Renal pelvis (tissue), 1 donor: ENCODE measurements at regions not wholly inside any gene's neighbourhood (a gene's known extent, or its start where the extent isn't known, plus 50 kb on each side); places are given as distances from the start of the nearest gene placed in this dataset.
"Not testable (repeated sequence)": the region's sequence is repeated elsewhere in the genome, so short reads cannot be mapped to it uniquely, and the experiment has no call there.

Experiments used
- DNase-seq: peaks from one replicate; pipeline ENCODE4 v3.0.0-alpha.2; 2013

DNA sequence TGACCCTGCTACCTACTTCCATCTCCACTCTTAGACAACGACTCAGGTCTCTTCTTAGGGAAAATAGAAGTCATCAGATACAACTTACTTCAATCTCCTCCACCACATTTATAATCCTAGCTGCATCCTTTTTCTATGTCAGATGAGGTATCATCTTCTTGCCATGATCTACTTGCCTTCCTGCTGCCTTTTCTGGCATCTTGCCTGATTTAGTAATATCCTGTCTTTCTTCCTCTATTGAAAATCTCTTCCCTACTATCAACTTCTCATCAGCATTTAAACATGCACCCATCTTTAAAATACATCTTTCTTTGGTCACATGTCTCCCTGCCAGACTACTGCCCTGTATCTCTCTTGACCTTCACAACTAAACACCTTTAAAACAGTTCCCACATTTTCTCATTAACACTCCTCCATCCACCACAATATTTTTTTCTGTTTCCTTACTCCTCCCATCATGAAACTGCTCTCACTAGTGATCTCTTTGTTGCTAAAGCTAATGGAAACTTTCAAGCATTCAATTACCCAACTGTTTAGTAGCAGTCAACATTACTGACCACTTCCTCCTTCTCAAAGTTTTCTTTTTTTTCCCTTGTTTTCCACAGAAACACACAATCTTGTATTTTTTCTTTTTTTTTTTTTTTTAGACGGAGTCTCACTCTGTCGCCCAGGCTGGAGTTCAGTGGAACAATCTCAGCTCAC lies 100.8 kb upstream of the CXorf66 start:
- DNase-seq: no peak

- no peak for DNase-seq
Observed at GRCh38 chrX:140064993-140065392, 99.7 kb upstream of the CXorf66 start.

DNA sequence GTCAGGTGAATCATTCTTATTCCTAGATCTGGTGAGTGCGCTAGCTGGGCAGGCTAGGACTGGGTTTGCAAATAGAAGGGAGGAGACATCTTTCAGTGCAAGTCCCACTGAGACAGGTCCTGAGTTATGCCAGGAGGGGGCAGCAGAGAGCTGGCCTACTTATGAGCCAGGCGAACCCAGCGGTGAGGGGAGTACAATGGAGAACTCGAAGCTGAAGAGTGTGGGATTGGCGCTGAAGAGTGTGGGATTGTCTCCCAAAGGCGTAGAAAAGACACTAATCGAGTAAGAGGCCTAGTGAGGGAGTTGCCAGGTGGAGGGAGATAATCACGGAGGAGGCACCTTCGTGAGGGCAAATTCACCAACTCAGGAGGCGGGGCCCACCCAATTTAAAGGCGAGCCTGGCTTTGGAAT lies 91.7 kb upstream of the CXorf66 start:
- DNase-seq: peak; percentile 59

DNA sequence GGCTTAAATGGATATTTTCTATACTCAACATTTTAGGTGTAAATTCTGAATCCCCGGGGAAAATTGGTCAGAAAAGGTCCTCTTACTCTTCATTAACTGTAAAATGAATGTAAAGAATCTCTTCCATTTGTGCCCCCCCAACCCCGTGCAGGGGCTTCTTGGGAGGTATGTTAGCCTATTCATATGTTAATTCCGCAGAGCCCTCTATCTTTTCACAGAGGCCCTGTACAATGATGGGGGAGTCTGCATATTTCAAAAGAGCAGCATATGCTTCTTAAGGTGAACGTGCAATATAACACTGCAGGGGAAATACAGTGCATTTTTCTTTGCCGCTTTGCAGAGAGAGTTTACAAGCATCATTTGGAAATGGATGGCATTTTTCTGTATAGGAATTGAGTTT lies 88.5 kb upstream of the CXorf66 start:
- DNase-seq: no peak

GRCh38 chrX:140050906-140051305 lies 85.6 kb upstream of the CXorf66 start:
- DNase-seq: no peak

GRCh38 chrX:140040386-140040785 lies 75.1 kb upstream of the CXorf66 start:
- DNase-seq: no peak

DNA sequence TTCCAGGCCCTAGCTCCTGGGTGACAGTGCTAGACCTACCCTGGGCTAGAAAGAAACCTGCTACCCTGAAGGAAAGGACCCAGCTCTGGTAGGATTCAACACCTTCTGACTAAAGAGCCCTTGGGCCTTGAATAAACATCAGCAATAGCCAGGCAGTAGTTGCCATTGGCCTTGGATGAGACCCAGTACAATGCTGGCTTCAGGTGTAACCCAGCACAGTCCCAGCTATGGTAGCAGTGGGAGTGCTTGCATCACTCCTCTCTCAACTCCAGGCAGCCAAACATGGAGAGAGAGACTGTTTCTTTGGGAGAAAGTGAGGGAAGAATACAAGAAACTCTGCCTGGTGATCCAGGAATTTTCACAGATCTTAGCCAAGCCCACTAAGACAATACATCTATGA lies 73.5 kb upstream of the CXorf66 start:
- no peak for DNase-seq

DNA sequence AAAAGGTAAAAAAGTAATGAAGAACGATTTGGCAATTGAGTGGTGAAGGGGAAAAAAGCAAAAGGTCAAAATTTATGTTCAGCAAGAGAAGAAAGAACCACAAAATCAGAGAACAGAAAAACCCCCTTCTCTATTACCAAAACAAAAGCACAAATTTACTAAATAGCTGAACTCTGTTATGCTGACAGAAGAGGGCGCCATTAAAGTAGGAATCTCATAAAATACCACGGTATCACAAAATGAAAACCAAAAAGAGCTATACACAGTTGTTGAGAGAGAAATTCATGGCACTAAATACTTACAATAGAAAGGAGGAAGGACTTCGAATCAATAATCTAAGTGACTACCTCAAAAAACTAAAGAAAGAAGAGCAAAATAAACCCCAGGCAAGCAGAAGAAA lies 69.6 kb upstream of the CXorf66 start:
- DNase-seq: no peak

DNA sequence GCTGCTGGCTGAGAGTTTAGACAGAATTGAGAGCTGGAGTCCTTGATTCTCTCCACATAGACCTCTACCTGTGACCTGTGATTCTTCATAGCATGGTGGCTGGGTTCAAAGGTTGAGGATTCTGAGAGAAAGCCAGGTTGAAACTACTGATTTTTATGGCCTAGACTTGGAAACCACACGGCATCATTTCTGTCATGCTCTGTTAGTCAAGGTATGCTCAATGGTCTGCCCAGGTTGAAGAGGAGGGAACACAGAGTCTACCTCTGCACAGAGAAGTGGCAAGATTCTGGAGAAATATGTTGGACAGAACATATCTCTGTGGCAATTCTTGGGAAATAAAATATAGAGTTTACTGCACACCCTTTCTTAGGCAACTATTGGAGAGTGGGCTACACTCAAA lies 57.2 kb upstream of the CXorf66 start:
- DNase-seq: no peak

GRCh38 chrX:140019134-140019533 lies 53.8 kb upstream of the CXorf66 start:
- DNase-seq: not testable (repeated sequence)
